HS-5 (cell line): ENCODE measurements at regions not wholly inside any gene's neighbourhood (a gene's known extent, or its start where the extent isn't known, plus 50 kb on each side); places are given as distances from the start of the nearest gene placed in this dataset.
"Not testable (repeated sequence)": the region's sequence is repeated elsewhere in the genome, so short reads cannot be mapped to it uniquely, and the experiment has no call there.

ENCODE experiments used
- DNase-seq: peaks from one replicate; pipeline ENCODE4 v3.0.0-alpha.2; 2012; ENCODE audit warnings: low read depth

DNA sequence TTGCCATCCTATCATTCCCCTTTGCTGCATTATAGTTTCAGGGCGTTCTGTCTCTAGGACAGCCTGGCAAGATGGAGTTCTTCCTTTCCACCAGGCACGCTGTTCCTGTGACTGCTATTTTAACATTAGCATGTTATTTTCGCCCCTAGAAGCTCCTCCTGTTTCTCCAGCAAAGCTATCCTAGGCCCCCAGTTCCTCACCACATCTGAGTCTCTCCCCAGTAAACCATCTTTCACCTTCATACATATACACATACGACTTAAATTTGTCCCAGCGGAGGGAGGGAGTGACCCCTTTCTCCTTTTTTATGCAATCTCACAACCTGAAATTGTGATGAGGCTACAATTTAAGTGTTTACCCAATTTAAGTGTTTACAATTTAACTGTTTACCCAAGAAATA, 66.7 kb upstream of the FRMD6 start:
- DNase-seq: no peak

DNA sequence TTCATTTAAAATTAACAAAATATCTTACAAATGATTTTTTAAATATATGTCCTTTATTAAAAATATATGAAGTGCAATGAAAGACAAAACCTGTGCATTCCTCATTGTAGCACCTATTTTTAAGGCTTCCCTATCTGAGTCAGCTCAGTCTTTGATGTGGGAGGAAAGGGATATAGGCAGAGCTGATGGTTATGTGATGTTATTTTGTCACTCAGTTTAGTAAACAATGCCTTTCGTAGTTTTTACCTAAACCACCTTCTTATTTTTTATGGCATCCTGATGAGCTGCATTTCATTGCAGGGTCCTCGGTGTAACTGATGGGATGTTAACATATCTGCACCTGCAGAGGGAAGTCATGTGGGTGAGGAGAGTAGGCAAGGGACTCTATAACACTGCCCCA, 58.9 kb upstream of the FRMD6 start:
- no peak for DNase-seq

DNA sequence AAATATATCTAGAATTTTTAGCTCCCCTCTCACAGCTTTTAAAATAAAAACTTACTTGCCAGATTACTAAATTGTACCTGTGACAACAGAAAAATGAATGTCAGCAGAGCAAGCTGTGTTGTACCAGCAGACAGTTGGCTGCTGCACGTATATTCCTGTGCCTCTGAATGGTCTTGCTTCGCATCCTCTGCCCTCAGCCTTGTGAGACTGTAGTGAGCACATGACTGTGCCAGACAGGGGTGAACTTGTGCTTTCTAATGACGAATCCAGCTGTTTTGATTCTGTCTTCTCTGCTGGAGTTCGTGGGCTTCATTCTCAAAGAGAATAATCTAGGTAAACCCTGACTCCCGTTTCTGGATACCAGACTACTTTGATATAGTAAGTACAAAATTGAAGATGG, 58.3 kb upstream of the FRMD6 start:
- no peak for DNase-seq

DNA sequence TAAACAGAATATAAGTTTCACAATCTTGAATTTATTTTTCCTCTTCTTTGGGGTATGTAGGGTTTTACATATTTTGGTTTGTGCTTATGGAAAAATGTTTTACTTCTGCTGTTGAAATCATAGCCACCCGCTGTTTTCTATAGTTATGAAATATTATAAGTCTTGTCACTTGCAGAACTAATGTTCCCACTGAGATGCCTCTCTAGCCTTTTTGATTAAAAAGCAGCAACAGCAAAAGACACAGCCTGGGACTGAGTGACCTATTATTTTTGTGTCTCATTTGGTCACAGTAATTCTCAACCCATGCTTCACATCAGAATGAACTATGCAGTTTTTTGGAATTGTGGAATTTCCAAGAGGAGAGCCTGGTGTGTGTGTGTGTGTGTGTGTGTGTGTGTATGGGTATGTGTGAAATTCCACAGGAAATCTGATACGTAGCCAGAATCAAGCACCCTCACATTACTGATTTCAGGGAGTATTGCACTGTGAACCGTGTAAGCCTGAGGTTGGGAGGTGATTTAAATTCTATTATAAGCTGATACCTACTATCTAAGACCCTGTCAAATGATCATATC, 55.7 kb upstream of the FRMD6 start:
- no peak for DNase-seq

- DNase-seq: no peak
Measured at GRCh38 chr14:51596488-51597117, 55.1 kb upstream of the FRMD6 start.

GRCh38 chr14:51597261-51598001, 54.3 kb upstream of the FRMD6 start:
- no peak for DNase-seq

DNA sequence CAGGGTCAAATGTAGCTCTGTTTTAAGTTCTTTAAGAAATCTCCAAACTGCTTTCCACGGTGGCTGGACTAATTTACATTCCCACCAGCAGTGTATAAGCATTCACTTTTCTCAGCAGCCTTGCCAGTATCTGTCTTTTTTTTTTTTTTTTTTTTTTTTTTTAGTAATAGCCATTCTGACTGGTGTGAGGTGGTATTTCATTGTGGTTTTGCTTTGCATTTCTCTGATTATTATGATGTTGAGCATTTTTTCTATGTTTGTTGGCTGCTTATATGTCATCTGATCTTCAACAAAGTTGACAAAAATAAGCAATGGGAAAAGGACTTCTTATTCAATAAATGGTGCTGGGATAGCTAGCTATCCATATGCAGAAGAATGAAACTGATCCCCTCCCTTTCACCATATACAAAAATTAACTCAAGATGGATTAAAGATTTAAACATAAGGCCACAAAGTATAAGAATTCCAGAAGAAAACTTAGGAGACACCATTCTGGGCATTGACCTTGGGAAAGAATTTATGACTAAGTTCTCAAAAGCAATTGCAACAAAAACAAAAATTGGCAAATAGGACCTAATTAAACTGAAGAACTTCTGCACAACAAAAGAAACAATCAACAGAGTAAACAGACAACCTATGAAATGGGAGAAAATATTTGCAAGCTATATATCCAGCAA, 52.6 kb upstream of the FRMD6 start:
- DNase-seq: not testable (repeated sequence)

DNA sequence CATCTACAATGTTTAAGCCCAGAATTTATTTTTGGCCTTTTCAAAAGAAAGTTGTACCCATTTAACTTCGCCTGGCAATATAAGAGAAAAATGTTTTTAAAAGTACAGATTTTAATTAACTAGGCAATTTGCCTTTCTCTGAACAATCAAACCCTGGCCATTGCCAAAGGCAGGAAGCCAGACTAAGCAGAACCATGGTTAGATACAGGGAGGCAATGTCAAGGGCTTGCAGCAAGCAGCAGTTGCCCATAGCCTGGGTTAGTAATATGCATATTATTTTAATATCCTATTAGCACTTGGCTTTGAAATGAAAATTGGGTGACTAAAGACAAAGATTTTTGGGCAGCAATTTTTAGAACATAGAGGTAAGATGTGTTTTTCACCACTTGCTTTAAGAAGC, 51.1 kb upstream of the FRMD6 start:
- DNase-seq: no peak
